Lung microvascular endothelial cell (primary cell): ENCODE measurements at regions not wholly inside any gene's neighbourhood (a gene's known extent, or its start where the extent isn't known, plus 50 kb on each side); places are given as distances from the start of the nearest gene placed in this dataset.
A peak's percentile ranks its signal among the peaks of the same experiment; 100 is the strongest.
"Not testable (repeated sequence)": the region's sequence is repeated elsewhere in the genome, so short reads cannot be mapped to it uniquely, and the experiment has no call there.

Experiments used
- DNase-seq, 2 donors: peaks; one replicate each; pipeline versions ENCODE4 v3.0.0 to v3.0.0-alpha.2; 2010; ENCODE audit warnings: low read depth in 2 of 2

DNA sequence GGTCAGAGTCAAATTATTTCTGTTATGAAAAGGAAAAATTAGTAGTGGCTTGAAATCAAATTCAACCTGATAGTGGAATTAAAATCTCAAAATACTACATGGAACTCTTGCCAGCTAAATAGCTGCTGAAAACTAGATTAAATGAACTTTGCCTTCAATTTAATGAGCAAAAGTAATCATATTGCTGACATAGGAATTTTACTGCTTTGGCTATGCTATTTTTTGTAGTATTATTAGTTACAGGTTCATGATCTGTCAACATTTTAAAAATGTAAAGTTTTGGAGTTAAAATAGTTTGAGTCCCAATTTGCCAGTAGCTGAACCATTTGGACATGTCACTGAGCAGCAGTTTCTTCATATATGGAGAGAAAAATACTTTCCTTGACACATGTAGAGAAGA, 81.4 kb downstream of the RERGL start:
- DNase-seq, result no peak

GRCh38 chr12:17999174-17999801, 90.7 kb downstream of the RERGL start:
- no peak for DNase-seq

DNA sequence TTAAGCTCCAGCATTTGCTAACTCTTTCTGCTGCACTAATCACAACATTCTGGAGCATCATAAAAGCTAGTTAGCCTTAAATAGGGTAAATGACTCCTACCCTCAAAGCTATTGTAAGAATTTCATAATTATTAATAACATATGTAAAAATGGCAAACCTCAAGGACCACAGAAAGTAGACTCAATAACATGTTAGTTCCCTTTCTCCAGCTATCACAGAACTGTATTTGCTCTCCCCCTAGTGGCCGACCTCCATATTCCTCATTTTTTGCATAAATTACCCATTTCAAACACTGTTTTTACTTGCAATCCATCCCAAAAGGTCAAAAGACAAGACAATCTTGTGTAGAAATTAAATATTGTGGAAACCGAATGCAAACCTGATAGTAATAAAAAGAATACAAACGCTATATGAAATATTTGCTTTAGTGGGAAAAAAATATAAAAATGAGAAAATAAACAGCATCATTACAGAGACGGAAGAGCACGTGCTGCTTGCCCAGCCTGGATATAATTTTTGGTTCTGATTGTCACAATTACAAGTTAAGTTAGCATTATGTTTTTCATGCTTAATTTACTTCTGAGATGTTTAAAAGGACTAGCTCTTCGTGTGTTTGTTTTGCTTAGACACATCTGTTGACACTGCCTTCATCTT, 97.9 kb downstream of the RERGL start:
- DNase-seq, result peak; percentile 41 to 57

DNA sequence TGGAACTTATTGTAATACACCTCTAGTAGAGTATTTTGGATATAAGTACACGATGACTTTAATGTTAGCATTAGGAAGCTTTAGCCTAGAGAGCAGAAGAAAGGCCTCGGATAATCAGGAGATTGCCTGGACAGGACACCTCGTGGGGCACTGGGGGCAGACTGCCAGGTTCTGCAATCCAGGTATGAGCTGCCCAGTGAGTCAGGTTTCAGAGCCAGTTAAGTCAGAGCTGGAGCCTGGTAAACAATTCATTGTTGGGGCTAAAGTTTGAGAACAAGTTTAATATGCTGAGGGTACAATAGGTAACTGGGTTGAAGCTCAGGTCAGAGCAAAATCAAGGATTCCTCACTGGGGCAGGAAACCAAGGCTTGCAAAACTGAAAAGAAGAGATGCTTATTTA, 107.4 kb downstream of the RERGL start:
- DNase-seq, result no peak

DNA sequence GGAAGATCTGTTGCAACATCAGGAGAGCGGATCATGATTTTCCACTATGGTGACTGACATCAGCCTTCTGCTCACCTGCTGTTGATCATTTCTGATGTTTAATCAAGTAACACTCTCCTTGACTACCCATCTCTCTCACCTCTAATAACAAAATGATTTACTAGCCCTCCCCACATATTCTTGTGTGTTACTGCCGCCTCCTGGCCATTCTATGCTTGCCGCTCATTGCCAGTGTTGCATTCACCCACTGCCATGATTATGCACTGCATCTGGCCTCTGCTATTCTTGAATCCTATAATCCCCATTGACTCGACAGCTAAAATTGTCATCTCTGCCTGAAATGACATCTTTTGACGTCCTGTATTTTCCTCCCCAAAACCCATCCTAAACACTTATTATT, 113.8 kb downstream of the RERGL start:
- peak; percentile 5 to 16 for DNase-seq

DNA sequence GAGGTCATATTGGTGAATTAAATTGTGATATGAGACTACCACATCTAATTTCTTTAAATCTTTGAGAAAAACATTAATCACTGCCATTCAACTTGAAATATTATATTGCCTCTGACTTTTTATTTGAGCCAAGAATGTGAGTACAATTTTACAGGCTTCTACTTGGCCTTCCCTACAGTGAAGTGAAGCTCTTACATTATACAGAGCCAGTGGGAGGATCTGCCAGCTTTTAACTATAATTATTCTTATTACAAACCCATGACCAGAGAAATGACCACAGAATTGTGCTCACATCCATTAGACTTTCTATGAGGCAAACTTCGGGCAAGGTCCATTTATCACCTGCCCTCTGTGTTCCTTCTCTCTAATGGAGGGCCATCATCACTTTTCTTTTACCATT, 114.2 kb downstream of the RERGL start:
- no peak for DNase-seq

- DNase-seq, result no peak
Measured at GRCh38 chr12:17975239-17975638, 114.8 kb downstream of the RERGL start.

- peak in 1 of 2 donors; percentile 2 for DNase-seq
Measured at GRCh38 chr12:17971850-17972249, 118.1 kb downstream of the RERGL start.

DNA sequence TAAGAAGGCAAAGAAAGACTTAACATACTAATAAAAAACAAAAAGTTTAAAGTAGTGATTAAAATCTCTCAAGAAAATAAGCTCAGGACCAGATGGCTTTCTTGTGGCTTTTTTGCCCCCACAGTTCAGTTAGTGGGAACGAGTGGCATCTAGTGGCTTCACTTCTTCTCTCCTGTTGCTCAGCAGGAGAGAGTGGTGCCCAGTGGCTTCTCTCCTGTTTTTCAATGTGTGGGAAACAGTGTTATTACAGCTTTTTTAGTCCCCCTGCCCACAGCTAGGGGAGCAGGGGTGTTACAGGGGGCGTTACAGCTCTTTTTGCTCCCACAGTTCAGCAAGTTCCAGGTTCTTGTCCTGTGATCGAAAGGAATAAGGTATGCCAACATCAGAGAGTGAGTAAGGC, 135.2 kb downstream of the RERGL start:
- no peak for DNase-seq

GRCh38 chr12:17950898-17951297, 139.1 kb downstream of the RERGL start:
- DNase-seq, result peak in 1 of 2 donors; percentile 24

DNA sequence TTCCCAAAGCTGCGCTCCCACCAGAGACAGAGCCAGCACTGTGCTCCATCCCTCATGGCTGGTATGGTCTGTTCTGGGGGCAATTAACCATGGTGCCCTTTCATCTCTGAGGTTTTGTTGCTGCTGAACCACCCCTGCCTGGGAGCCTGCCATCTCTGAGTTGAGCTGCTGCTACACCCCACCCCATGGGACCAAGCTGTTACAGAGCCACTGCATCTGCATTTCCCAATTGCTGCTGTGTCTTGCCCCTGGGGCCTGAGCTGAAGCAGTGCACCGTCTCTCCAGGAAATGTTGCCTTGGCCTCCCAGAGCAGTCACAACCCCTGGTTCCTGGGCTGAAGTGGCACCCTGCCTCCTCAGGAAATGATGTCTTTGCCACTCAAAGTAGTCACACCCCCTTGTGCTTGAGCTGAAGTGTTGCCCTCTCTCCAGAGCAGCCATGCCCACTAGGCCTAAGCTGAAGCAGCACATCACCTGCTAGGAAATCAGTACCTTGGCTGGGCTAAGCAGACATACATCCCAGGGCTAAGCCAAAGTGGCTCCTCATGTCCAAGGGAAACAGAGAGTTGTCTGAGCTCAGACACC, 140.3 kb downstream of the RERGL start:
- no peak for DNase-seq

GRCh38 chr12:17928708-17929366, 161.2 kb downstream of the RERGL start:
- peak; percentile 55 to 80 for DNase-seq

GRCh38 chr12:17918013-17918412, 172.0 kb downstream of the RERGL start:
- DNase-seq, result no peak

GRCh38 chr12:17884581-17884980, 205.4 kb downstream of the RERGL start:
- no peak for DNase-seq

DNA sequence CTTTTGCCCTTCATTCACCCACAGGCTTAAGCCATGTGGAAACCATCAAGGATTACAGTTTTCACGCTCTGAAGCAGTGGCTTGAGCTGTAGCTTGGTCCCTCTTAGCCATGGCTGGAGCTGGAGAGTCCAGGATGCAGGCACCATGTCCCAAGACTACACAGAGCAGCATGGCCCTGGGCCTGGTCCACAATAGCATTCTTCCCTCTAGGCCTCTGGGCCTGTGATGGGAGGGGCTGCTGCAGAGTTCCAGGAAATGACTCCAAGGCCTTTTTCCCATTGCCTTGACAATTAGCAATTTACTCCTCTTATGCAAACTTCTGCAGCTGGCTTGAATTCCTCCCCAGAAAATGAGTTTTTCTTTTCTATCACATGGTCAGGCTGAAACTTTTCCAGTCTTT, 211.3 kb downstream of the RERGL start:
- DNase-seq, result no peak

- no peak for DNase-seq
Measured at GRCh38 chr12:17875230-17875629, 214.8 kb downstream of the RERGL start.

DNA sequence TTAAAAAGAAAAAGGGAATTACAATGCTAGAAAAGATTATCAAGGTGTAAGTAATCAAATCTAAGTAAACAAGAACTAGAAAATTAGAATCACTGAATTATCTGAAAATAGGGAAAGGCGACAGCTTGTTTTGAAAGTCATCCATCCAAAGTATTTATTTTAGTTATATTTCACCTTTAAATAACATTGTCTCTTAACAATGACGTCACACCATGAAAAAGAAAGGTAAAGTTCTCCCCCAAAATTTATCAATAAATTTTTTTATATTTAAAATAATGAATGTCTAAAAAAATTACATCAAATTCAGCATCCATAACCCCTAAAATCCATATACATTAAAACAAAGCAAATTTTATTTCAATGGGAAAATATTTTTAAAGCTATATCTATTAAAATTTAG, 223.2 kb downstream of the RERGL start:
- DNase-seq, result no peak

DNA sequence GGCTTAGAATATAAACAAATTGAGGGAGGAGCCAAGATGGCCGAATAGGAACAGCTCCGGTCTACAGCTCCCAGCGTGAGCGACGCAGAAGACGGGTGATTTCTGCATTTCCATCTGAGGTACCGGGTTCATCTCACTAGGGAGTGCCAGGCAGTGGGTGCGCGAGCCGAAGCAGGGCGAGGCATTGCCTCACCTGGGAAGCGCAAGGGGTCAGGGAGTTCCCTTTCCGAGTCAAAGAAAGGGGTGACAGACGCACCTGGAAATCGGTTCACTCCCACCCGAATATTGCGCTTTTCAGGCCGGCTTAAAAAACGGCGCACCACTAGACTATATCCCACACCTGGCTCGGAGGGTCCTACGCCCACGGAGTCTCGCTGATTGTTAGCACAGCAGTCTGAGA, 234.4 kb downstream of the RERGL start:
- DNase-seq, result not testable (repeated sequence)

GRCh38 chr12:17853054-17853453, 236.9 kb downstream of the RERGL start:
- no peak for DNase-seq

GRCh38 chr12:17841496-17841895, 248.5 kb downstream of the RERGL start:
- no peak for DNase-seq

GRCh38 chr12:17829813-17830212, 260.2 kb downstream of the RERGL start:
- no peak for DNase-seq

- no peak for DNase-seq
Measured at GRCh38 chr12:17818931-17819330, 271.1 kb downstream of the RERGL start.

GRCh38 chr12:17810399-17810798, 279.6 kb downstream of the RERGL start:
- DNase-seq, result no peak
